Prostate gland (tissue), 2 donors: ENCODE measurements at regions not wholly inside any gene's neighbourhood (a gene's known extent, or its start where the extent isn't known, plus 50 kb on each side); places are given as distances from the start of the nearest gene placed in this dataset.

ENCODE experiments used
- POLR2A ChIP-seq: fragments of 450-650 bp; IDR thresholded peaks from one replicate; pipeline ENCODE4 v1.6.1; 2016; ENCODE audit warnings: antibody characterized with exemption, mild to moderate bottlenecking
- POLR2AphosphoS5 ChIP-seq: sonication (generic); formaldehyde crosslinking; IDR thresholded peaks from one replicate; pipeline ENCODE4 v1.6.1; 2017; ENCODE audit warnings: antibody characterized with exemption
- TF ChIP-seq, protein P1 (sequence below), 4 experiments: fragments of 200-600 bp in 2 of 4; fragments of 450-650 bp in 2 of 4; sonication (generic) in 2 of 4; IDR thresholded peaks; 1 replicate in 3 of 4; 2 replicates in 1 of 4; pipeline ENCODE4 v1.5.1; 2016 to 2019; ENCODE audit warnings: antibody characterized with exemption in 4 of 4, mild to moderate bottlenecking in 2 of 4, moderate library complexity in 2 of 4

DNA sequence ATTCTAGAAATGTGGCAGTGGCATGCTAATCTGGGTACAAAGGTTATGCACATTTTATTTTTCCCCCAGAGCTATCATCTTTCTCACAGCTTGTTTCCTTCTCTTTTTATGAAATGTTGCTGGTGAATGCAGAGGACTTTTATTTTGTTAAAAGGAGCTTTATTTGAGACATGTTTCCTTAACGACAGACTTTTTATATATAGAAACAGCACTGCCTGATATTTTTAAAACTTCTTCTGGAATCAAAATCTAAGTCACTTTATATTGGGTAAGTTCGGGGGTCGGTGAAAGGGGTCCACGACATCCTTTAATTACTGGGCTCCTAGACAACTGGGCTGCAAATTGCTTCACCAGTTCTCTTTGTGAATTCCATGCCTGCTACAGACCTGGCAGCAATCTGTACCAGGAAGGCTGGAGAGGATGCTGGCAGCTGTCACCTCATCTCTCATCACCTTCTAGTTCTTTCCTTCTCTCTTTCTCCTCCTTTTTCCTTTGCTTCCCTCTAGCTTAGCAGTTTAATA, 464.7 kb downstream of the PDCD6IP start:
- TF ChIP-seq POLR2A (no peak), POLR2AphosphoS5 (no peak)
- TF ChIP-seq, protein P1, sequence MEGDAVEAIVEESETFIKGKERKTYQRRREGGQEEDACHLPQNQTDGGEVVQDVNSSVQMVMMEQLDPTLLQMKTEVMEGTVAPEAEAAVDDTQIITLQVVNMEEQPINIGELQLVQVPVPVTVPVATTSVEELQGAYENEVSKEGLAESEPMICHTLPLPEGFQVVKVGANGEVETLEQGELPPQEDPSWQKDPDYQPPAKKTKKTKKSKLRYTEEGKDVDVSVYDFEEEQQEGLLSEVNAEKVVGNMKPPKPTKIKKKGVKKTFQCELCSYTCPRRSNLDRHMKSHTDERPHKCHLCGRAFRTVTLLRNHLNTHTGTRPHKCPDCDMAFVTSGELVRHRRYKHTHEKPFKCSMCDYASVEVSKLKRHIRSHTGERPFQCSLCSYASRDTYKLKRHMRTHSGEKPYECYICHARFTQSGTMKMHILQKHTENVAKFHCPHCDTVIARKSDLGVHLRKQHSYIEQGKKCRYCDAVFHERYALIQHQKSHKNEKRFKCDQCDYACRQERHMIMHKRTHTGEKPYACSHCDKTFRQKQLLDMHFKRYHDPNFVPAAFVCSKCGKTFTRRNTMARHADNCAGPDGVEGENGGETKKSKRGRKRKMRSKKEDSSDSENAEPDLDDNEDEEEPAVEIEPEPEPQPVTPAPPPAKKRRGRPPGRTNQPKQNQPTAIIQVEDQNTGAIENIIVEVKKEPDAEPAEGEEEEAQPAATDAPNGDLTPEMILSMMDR (IDR thresholded peaks at IDR 0.05), result no peak
